Keratinocyte (primary cell): ENCODE measurements at regions not wholly inside any gene's neighbourhood (a gene's known extent, or its start where the extent isn't known, plus 50 kb on each side); places are given as distances from the start of the nearest gene placed in this dataset.

Source experiments
- CTCF ChIP-seq, 3 experiments: IDR thresholded peaks in 1 of 3; conservative IDR thresholded peaks in 1 of 3; optimal IDR thresholded peaks in 1 of 3; 2 replicates in 2 of 3; 3 replicates in 1 of 3; pipeline versions ENCODE3 to v1.5.1; 2011; ENCODE audit warnings: low read length in 3 of 3, mild to moderate bottlenecking in 3 of 3, moderate library complexity in 2 of 3, control low read depth in 1 of 3, inconsistent platforms in 1 of 3; ENCODE audit not compliant: insufficient read depth in 2 of 3; ENCODE audit errors: extremely low read depth in 1 of 3
- EZH2 ChIP-seq: IDR thresholded peaks from one replicate; pipeline ENCODE4 v1.6.1; 2012; ENCODE audit warnings: inconsistent platforms, mild to moderate bottlenecking, low read length, moderate library complexity

DNA sequence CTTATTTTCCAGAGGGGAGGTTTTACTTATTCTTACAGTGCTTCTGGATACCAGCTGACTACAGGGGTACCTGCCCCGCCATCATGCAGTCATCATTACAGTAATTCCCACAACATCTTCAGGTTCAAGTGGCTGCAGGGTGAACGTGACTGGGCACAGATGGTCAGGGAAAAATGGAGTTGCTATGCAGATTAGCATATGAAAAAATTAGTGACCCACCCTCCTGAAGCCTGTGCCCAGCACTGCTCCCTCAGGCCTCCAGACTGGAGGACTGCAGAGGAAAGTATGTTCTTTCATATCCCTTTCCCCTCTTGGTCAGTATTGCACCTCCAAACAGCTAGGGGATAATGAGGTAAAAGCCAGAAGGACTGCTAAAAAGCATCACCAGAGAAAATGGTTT lies 937.9 kb downstream of the TUSC7 start:
- TF ChIP-seq CTCF (optimal IDR thresholded peaks at IDR 0.05 in 1 of 3, IDR thresholded peaks at IDR 0.05 in 1 of 3, conservative IDR thresholded peaks at IDR 0.05 in 1 of 3; ENCODE audit: extremely low read depth in 1 of 3, insufficient read depth in 2 of 3, low read length in 3 of 3) (no peak), EZH2 (no peak)
